Right ventricle myocardium inferior (tissue), 1 donor: ENCODE measurements at regions not wholly inside any gene's neighbourhood (a gene's known extent, or its start where the extent isn't known, plus 50 kb on each side); places are given as distances from the start of the nearest gene placed in this dataset.
"Not testable (repeated sequence)": the region's sequence is repeated elsewhere in the genome, so short reads cannot be mapped to it uniquely, and the experiment has no call there.

ENCODE experiments used
- ATAC-seq: fragments of 200-7000 bp; cut with Tn5 transposase; one replicate; pipeline ENCODE4 v1.9.1; 2020; ENCODE audit warnings: mild to moderate bottlenecking, moderate library complexity
- DNase-seq: peaks from one replicate; pipeline ENCODE4 v3.0.0; 2021; ENCODE audit errors: missing footprints
- intact Hi-C: fragments of 100-400 bp; cut with DNase I; formaldehyde crosslinking; loops from one replicate; pipeline ENCODE4 v1.11.0; 2022
- donor health status: DM: no; HTN: yes; CAD: no; lungs with severe emphysema.

DNA sequence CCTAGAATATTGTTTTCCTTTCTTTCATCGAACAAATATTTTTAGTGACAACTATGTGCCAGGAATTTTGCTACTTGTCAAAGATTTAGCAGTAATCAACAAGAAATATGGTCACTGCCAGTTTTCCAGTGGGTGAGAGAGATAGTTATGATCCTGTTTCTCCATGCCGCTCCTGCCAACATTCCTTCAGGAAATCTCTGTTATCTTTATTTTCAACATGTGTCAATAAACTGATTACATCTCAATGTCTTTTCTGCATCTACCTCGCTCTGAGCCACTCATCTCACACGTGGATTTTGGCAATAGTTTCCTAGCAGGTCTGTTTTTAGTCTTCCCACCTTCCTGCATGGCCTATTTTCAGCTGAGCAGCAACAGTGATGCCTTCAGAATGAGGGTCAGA is 650.0 kb upstream of the STXBP6 start:
- ATAC-seq = no peak
- intact Hi-C loops = no loop called here
- no peak for DNase-seq

DNA sequence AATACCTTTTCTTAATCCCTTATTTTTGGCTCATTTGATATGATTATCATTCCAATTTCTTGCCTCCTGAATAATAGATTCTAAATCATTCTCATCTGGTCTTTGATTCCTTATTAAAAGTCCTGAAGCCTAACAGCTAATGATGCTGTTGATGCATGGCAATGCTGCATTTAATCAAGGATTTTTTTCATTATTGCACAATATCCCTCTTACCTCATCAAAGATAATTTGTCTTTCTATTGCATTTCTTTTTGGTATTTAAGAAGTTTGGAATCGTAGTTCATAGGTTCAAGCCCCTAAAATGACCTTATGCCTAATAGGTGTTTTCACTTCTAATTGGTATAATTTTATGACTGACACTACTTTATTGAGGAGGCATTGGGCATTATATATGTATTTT is 648.2 kb upstream of the STXBP6 start:
- intact Hi-C loops = no loop called here
- DNase-seq (no peak), ATAC-seq (no peak)

DNA sequence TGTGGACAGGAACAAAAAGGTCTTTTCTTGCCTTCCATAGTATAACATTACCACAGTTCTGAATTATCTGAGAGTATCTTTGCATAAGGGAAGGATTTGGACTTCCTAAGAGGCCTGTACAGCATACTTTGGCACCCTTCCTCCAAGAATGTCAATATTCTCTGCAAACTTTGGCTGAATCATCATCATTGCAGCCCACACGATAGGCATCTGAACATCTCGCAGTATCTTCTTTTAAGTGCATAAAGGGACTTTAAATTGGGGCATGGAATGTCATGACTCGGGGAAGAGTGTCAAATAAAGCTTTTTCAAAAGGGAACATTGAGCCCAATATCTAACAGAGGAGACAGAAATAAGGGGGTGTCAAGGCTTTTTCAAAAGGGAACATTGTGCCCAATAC is 646.2 kb upstream of the STXBP6 start:
- DNase-seq = no peak
- ATAC-seq = no peak
- intact Hi-C loops = no loop called here

DNA sequence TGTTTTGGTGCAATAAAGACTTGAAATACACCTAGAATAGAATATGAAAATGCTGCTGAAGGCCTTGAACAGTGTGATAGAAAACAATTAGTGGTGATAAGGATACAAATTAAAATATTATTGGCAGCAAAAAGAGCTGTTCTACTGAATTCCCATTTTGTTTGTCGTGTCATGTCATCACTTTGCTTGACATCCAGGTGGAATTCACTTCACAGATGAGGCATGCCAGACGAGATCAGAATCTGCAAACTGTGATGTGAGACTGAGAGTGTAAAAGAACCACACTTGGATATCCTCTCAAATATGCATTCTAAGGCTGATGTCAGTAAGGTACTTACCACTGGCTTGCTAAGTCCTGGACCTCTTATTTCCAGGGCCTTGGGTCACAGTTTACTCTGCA is 635.1 kb upstream of the STXBP6 start:
- no peak for DNase-seq
- ATAC-seq = no peak
- intact Hi-C loops = no loop called here

DNA sequence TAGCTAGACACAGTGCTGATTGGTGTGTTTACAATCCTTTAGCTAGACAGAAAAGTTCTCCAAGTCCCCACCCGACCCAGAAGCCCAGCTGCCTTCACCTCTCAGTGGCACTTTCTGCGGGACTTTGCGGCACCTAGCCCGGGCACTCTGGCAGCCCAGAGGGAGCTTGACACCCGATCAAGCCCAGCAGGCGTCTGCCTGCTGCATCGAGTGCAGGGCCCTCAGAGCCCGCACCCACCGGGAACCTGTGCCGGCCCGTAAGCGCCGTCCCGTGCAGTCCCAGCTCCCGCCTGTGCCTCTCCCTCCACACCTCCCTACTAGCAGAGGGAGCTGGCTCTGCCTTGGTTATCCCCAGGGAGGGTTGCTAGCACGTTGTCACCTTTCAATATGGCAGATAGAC is 631.0 kb upstream of the STXBP6 start:
- ATAC-seq (no peak), DNase-seq (no peak)
- intact Hi-C loops = no loop called here

DNA sequence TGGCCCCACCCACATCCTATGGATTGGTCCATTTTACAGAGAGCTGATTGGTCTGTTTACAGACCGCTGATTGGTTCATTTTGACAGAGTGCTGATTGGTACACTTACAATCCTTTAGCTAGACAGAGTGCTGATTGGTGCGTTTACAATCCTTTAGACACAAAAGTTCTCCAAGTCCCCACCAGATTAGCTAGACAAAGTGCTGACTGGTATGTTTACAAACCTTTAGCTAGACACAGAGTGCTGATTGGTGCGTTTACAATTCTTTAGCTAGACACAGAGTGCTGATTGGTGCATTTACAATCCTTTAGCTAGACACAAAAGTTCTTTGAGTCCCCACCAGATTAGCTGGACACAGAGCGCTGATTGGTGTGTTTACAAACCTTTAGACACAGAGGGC is 630.6 kb upstream of the STXBP6 start:
- intact Hi-C loops, ATAC-seq, DNase-seq: not testable (repeated sequence)

DNA sequence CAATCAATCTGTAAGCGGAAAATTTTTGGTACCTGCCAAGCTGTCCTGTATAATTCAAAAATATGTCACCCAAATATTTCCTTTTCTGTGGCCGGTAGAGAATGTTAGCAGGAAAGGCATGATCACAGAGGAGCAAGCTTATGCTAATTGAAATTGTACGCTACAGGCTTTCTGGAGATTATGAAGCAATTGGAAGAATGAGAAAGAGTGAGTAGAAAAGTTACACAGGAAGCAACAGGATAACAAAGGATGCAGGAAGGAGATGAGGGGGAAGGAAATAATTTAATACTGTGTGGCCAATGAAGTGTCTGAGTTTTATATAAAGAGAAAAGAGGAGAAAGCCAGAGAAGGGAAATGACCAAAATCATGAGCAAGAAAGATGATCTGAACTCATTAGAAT is 627.2 kb upstream of the STXBP6 start:
- no peak for DNase-seq
- intact Hi-C loops = no loop called here
- ATAC-seq = no peak

DNA sequence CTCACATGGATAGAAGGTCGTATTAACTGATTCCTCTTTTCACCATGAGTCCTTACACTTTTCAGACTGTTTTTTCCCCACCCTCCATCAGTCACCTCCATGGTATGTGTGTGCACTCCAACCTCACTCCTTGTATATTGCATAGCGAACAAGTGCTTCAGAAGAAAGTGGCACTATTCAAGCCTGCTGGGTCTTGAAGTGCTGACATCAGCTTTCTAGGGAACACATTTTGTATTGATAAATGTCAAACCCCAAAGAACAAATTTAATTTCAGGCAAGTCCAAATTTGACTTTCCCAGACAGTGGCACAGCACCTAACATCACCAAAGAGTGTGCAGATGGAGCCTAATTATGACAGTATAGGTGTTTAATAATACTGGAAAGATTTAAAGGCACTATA is 617.4 kb upstream of the STXBP6 start:
- intact Hi-C loops = no loop called here
- DNase-seq = no peak
- ATAC-seq = no peak

DNA sequence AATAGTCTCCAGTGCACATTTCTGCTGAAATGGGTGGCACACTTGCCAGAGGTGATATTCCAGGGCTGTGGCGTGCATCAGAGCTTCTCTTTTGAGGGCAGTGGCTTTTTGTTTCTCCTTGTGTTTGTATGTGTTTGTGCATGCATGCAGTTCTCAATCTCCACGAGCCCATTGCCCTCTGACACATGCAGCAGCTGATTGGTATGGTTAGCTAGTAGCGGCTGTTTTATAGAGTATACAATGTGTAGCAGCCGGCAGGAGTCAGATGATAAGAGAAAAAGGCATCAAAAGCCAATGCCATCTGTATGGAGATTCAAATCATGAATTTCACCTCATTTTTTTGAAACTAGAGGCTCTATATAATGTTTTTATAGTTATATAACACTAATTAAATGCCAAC is 616.9 kb upstream of the STXBP6 start:
- DNase-seq = no peak
- no peak for ATAC-seq
- intact Hi-C loops = no loop called here

DNA sequence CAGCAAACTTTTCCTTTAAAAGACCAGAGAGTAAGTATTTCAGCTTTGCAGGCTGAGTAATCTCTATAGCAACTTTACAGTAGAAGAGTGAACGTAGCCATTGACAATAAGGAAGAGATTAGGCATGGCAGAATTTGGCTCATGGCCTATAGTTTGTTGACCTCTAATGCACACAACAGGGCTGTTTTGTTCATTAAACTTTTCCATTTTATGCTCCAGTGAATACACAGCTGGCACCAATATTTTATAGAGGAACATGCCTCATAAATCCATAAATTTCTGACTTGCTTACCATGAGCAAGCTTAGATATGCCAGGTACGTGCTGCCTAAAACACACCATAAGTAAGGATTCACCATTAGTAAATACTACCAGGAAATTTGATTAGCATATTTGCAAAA is 609.0 kb upstream of the STXBP6 start:
- intact Hi-C loops = no loop called here
- ATAC-seq (no peak), DNase-seq (no peak)

DNA sequence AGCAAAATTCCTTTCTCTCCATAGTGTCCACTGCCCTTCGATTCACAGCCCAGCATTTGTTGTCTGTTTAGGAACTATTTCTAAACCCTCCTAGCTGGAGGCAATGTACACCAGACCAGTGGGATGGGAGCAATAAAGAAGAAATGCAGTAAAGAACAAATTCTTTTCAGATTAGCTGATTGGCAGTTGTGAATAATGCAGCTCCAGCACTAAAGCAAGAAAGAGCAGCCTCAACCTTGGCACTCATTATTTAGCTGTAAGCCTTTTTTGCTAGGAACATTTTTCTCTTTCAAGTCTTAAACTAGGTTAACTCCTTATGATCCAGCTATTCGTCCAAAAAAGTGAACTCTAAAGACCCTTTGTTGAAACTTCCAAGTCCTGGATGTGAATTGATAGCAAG is 580.5 kb upstream of the STXBP6 start:
- DNase-seq = no peak
- no peak for ATAC-seq
- intact Hi-C loops = no loop called here

DNA sequence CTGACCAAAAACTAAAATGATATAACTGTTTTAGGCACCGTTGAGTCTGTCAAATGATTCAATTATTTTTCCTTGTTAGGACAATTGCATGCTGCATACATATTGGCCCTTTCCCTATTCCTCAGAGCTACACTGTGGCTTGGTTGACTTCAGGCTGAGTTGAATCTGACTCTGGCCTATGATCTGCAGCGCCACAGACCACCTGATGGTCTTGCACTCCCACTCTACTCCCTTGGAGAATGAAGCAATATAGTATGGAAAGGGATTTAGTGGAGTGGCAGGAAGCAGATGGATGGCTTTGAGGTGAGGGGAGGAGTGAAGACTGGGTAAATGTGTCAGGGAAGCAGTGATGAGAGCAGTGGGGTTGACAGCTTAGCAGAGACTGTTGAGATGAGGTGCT is 579.0 kb upstream of the STXBP6 start:
- intact Hi-C loops = no loop called here
- DNase-seq (no peak), ATAC-seq (no peak)

DNA sequence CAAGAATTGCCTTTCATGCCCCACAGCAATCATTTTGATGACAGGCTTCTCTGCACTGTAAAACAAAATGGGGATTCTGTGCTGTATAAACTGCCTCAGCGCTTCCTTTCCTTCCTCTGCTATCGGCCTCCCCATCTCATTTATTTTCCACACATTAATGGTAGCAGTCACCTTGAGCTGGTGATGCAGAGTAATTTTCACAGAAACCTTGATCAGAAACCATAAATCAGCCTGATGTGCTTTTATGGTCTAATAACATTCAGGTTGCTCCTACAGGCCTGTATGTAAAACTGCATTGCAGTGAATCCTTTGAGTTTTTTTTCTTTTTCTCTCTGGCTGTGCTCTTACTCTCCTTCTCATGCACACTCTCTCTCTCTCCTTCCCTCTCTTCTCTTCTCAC is 578.4 kb upstream of the STXBP6 start:
- intact Hi-C loops = no loop called here
- ATAC-seq (no peak), DNase-seq (no peak)

DNA sequence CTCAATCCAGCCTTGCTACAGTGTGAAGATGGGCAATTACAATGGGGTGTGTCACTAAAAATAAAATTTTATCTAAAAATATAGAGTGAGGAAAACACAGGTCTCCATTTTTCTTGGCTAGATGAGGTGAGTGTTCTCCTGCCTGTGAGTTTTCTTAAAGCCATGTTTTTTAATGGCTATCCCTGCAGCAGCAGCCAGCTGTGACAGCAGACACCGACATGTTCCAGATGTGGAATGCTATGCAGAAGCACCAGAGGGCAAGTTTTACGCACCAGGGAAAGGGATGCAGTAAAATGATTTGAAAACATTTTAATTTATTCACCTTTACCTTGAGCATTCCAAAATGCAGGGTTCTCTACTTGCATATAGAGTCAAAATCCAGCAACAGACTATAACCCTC is 577.0 kb upstream of the STXBP6 start:
- intact Hi-C loops = no loop called here
- ATAC-seq = no peak
- DNase-seq = no peak

DNA sequence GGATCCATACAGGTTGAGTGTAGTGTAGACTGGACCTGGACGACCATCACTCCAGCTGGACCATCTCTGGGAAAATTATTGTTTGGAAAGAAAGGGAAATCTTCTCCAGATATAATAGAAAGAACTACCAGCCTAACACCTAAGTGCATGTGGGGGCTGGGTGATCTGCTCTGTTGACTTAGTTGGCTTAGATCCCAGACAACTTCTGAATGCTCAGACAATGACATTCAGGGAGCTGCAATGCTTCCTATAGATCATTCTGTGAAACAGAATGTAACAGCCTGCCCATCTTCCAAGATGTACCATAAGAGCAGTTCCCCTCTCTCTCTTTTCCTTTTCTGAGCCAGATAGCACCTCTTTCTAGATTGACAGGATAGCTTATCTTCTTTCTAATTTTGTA is 572.8 kb upstream of the STXBP6 start:
- DNase-seq (no peak), ATAC-seq (no peak)
- intact Hi-C loops = no loop called here

DNA sequence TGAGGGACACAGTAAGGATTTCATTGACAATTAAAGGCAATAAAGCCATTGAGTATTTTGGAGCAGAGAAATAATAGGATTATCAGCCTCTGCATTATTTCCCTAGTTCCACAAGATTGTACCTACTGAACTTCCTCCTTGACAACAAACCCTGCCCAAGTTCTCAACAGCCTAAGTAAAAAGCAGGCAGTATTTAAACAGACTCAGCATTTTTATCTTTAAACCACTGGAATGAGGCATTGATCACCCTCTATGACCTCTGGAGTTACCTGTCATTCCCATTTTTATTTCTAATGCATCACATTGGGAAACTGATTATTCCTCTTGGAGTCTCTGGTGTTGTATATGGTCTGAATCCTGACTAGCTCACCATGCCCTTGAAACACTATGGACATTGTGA is 570.6 kb upstream of the STXBP6 start:
- ATAC-seq (no peak), DNase-seq (no peak)
- intact Hi-C loops = no loop called here

DNA sequence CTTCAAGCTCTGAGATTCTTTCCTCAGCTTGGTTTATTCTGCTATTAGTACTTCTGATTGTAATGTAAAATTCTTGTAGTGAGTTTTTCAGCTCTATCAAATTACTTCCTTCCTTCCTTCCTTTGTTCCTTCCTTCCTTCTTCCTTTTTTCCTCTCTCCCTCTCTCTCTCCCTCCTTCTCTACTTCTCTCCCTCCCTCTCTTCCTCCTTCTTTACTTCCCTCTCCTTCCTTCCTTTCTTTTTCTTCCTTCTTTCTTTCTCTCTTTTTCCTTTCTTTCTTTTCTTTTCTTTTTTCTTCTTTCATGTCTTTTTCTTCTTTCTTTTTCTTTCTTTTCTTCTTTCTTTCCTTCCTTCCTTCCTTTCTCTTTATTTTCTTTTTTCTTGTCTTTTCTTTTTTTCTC is 565.2 kb upstream of the STXBP6 start:
- no peak for DNase-seq
- no peak for ATAC-seq
- intact Hi-C loops = no loop called here

DNA sequence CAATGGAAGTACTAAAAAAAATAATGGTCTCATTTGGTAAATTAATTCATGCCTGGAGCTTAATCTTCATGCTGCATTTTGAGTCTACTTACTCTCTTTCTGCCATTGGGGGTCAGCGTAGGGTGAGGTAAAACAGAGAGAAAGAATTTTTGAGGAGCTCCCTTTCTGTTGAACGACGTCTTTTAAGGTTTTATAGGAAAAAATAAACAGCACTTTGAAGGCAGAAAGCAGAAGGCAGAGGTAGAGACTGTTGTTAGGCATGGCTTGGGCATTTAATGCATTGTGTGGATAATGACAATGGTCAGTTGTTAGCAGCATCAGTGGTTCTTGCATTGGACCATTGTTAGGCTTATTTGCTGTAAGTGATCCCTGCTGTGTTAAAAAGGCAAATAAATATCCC is 557.2 kb upstream of the STXBP6 start:
- intact Hi-C loops = no loop called here
- DNase-seq (no peak), ATAC-seq (no peak)

DNA sequence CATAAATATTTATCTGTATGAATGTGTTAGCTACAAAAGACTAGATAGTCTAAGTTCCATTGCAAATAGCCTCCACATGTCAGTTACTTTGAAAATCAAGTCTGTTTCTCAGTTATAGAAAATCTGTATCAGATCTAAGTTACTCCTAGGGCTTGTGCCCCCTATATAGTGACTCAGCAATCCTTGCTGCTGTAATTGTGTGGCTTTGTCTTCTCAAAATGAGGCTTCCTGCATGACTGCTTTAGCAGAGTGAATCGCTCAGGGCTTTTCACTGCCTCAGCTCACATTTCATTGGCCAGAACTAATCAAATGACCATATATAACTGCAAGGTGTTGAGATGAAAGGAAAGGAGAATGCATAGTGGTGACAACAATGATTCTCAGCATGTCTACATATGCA is 552.2 kb upstream of the STXBP6 start:
- ATAC-seq (no peak), DNase-seq (no peak)
- intact Hi-C loops = no loop called here

DNA sequence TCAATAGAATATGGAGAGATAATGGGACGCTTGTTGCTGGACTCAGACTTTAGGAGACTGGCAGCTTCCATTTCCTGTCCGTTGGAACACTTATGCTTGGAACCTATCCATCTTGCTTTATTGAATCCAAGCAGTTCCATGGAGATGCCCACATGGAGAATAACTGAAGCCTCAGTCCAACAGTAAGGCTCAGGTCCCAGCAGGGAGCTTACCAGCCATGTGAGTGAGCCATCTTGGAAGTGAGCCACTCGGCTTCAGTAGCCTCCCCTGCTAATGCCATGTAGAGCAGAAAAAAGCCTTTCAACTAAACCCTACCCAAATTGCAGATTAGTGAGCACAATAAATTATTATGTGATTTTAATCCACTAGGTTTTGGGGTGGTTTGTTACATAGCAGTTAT is 538.8 kb upstream of the STXBP6 start:
- ATAC-seq (no peak), DNase-seq (no peak)
- intact Hi-C loops = no loop called here

DNA sequence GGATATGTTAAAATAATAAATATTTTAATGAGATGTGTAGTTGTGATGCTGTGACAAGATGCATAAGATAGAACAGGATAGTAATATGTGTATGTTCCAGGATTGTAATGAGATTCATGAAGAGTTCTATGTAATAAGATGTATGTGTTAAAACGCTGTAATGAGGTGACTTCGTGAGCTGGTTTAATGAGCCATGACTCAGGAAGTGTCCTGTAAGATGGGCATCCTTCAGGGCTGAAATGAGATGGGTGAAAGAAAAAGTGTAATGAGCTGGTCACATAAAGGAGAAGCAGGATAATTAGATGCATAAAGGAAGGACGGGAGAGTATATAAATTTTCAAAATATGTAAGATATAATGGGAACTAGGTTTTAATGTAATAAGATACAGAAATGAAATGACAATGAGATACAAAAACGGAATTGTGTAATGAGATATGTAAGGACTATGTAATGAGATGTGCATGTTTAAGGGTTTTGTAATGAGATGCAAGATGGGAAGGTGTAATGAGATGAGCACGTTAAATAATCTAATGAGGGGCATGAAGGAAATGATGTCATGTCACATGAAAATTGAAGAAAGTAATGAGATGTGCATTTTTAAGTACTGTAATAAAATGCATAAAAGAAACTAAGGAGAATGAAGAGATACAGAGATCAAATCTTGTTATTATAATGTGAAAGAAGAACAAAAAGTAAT is 524.8 kb upstream of the STXBP6 start:
- intact Hi-C loops = no loop called here
- no peak for DNase-seq
- no peak for ATAC-seq

DNA sequence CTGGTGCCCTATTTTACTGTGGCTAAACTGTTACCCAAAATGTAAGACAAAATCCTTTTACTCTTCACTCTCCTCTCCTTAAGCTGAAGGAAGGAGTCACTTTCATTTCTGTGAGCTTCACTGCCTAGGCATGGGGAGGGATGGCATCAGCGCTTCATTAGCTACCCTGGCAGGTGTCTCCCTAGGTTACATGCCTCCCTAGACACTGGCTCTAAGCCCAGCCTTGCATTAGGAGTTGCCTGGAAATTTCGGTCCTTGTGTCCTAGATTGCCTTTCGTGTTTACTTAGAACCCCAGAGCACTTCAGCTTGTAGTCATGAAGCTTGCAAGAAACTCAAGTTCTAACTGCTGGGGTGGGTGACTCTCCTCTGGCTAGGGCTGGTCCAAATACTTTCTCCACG is 520.5 kb upstream of the STXBP6 start:
- intact Hi-C loops = no loop called here
- ATAC-seq (no peak), DNase-seq (no peak)
